Testis (tissue), 2 donors: ENCODE measurements at regions not wholly inside any gene's neighbourhood (a gene's known extent, or its start where the extent isn't known, plus 50 kb on each side); places are given as distances from the start of the nearest gene placed in this dataset.

ENCODE experiments used
- CTCF ChIP-seq, 3 experiments: fragments of 450-650 bp in 2 of 3; fragments of 200-600 bp in 1 of 3; sonication (generic) in 1 of 3; IDR thresholded peaks; one replicate each; pipeline ENCODE4 v1.5.1; 2016 to 2019; ENCODE audit warnings: antibody characterized with exemption in 3 of 3, mild to moderate bottlenecking in 2 of 3, moderate library complexity in 1 of 3
- POLR2A ChIP-seq: fragments of 450-650 bp; IDR thresholded peaks from one replicate; pipeline ENCODE4 v1.6.1; 2017; ENCODE audit warnings: antibody characterized with exemption, mild to moderate bottlenecking, moderate library complexity

- no peak for TF ChIP-seq CTCF (IDR thresholded peaks at IDR 0.05)
- TF ChIP-seq POLR2A, result no peak
These were observed 85.3 kb upstream of the CRBN start for GRCh38 chr3:3264796-3265195.
